ENCODE measurements at regions not wholly inside any gene's neighbourhood (a gene's known extent, or its start where the extent isn't known, plus 50 kb on each side); places are given as distances from the start of the nearest gene placed in this dataset.
"Not testable (repeated sequence)": the region's sequence is repeated elsewhere in the genome, so short reads cannot be mapped to it uniquely, and the experiment has no call there.

- no CpG with 5 or more reads among the region's 32 CpGs for WGBS, 2 donors (ENCODE audit: extremely low coverage in 2 of 2, insufficient read length in 2 of 2, insufficient replicate concordance in 1 of 2)
- H3K4me3 ChIP-seq (ENCODE audit: low read length in 2 of 2): peak overlapping the region; percentile 62 to 90
- not testable (repeated sequence) for H3K27me3 ChIP-seq (ENCODE audit: control insufficient read depth in 3 of 3, insufficient read depth in 3 of 3, low read depth in 1 of 3, low read length in 3 of 3); H2AK5ac ChIP-seq (ENCODE audit: low read depth, low read length); H3K36me3 ChIP-seq (replicated peaks in 1 of 2; ENCODE audit: control insufficient read depth in 2 of 2, insufficient read depth in 2 of 2, low read length in 2 of 2); H3K9me3 ChIP-seq (replicated peaks in 1 of 2; ENCODE audit: control insufficient read depth in 2 of 2, insufficient read depth in 1 of 2, low read depth in 1 of 2, low read length in 2 of 2); H4K91ac ChIP-seq (ENCODE audit: low read depth, low read length, poor library complexity); H3K79me1 ChIP-seq (ENCODE audit: low read depth, low read length); H3K14ac ChIP-seq (ENCODE audit: low read length); H3K23ac ChIP-seq (ENCODE audit: low read depth, low read length, poor library complexity); H2BK15ac ChIP-seq (ENCODE audit: low read length); H3K4me1 ChIP-seq (ENCODE audit: control insufficient read depth in 2 of 2, insufficient read depth in 1 of 2, low read depth in 1 of 2, low read length in 2 of 2); H2BK120ac ChIP-seq (ENCODE audit: low read depth, low read length); H3K27ac ChIP-seq (replicated peaks; ENCODE audit: low read length); H3K4ac ChIP-seq (ENCODE audit: low read length); H4K8ac ChIP-seq (ENCODE audit: low read depth, low read length); H2BK12ac ChIP-seq (ENCODE audit: low read length); H3K18ac ChIP-seq (ENCODE audit: low read length); H2BK5ac ChIP-seq (ENCODE audit: low read length)
- peak overlapping the region; percentile 98 for H2AFZ ChIP-seq (ENCODE audit: low read length)
- H3K4me2 ChIP-seq (ENCODE audit: insufficient read depth, low read length, poor library complexity, severe bottlenecking): peak overlapping the region; percentile 49
- H3K9ac ChIP-seq (ENCODE audit: low read depth, low read length, poor library complexity): peak overlapping the region; percentile 81
- DNase-seq (ENCODE audit: low spot score): peak; percentile 18
Observed at GRCh38 chr3:75434276-75434912, 229.7 kb upstream of the FRG2C start.

- H3K4ac ChIP-seq (ENCODE audit: low read length); H2BK120ac ChIP-seq (ENCODE audit: low read depth, low read length); H3K36me3 ChIP-seq (replicated peaks in 1 of 2; ENCODE audit: control insufficient read depth in 2 of 2, insufficient read depth in 2 of 2, low read length in 2 of 2); H4K91ac ChIP-seq (ENCODE audit: low read depth, low read length, poor library complexity); H3K79me1 ChIP-seq (ENCODE audit: low read depth, low read length); H3K14ac ChIP-seq (ENCODE audit: low read length); H3K4me1 ChIP-seq (ENCODE audit: control insufficient read depth in 2 of 2, insufficient read depth in 1 of 2, low read depth in 1 of 2, low read length in 2 of 2); H2BK5ac ChIP-seq (ENCODE audit: low read length); H3K27me3 ChIP-seq (ENCODE audit: control insufficient read depth in 3 of 3, insufficient read depth in 3 of 3, low read depth in 1 of 3, low read length in 3 of 3); H3K23ac ChIP-seq (ENCODE audit: low read depth, low read length, poor library complexity); H4K8ac ChIP-seq (ENCODE audit: low read depth, low read length); H2BK12ac ChIP-seq (ENCODE audit: low read length); H2AK5ac ChIP-seq (ENCODE audit: low read depth, low read length); H2BK15ac ChIP-seq (ENCODE audit: low read length); H3K9me3 ChIP-seq (replicated peaks in 1 of 2; ENCODE audit: control insufficient read depth in 2 of 2, insufficient read depth in 1 of 2, low read depth in 1 of 2, low read length in 2 of 2): not testable (repeated sequence)
- no CpG with 5 or more reads among the region's 73 CpGs for WGBS, 2 donors (ENCODE audit: extremely low coverage in 2 of 2, insufficient read length in 2 of 2, insufficient replicate concordance in 1 of 2)
- DNase-seq (ENCODE audit: low spot score): peak; percentile 96
- Histone ChIP-seq H3K9ac (ENCODE audit: low read depth, low read length, poor library complexity) (peak overlapping the region; percentile 53), H3K27ac (replicated peaks; ENCODE audit: low read length) (peak overlapping the region; percentile 84), H3K4me2 (ENCODE audit: insufficient read depth, low read length, poor library complexity, severe bottlenecking) (peak overlapping the region; percentile 32), H2AFZ (ENCODE audit: low read length) (peak overlapping the region; percentile 98), H3K18ac (ENCODE audit: low read length) (peak overlapping the region; percentile 64), H3K4me3 (ENCODE audit: low read length in 2 of 2) (peak overlapping the region; percentile 62 to 90)
Observed at GRCh38 chr3:75434913-75435793, 229.0 kb upstream of the FRG2C start.

GRCh38 chr3:75435794-75436400 lies 228.2 kb upstream of the FRG2C start:
- peak overlapping the region; percentile 98 for H2AFZ ChIP-seq (ENCODE audit: low read length)
- H4K8ac ChIP-seq (ENCODE audit: low read depth, low read length); H2BK12ac ChIP-seq (ENCODE audit: low read length); H3K36me3 ChIP-seq (replicated peaks in 1 of 2; ENCODE audit: control insufficient read depth in 2 of 2, insufficient read depth in 2 of 2, low read length in 2 of 2); H2BK120ac ChIP-seq (ENCODE audit: low read depth, low read length); H3K9me3 ChIP-seq (replicated peaks in 1 of 2; ENCODE audit: control insufficient read depth in 2 of 2, insufficient read depth in 1 of 2, low read depth in 1 of 2, low read length in 2 of 2); H2AK5ac ChIP-seq (ENCODE audit: low read depth, low read length); H3K79me1 ChIP-seq (ENCODE audit: low read depth, low read length); H3K4ac ChIP-seq (ENCODE audit: low read length); H3K4me1 ChIP-seq (ENCODE audit: control insufficient read depth in 2 of 2, insufficient read depth in 1 of 2, low read depth in 1 of 2, low read length in 2 of 2); H3K9ac ChIP-seq (ENCODE audit: low read depth, low read length, poor library complexity); H3K23ac ChIP-seq (ENCODE audit: low read depth, low read length, poor library complexity); H2BK5ac ChIP-seq (ENCODE audit: low read length); H3K27me3 ChIP-seq (ENCODE audit: control insufficient read depth in 3 of 3, insufficient read depth in 3 of 3, low read depth in 1 of 3, low read length in 3 of 3); H2BK15ac ChIP-seq (ENCODE audit: low read length); H3K14ac ChIP-seq (ENCODE audit: low read length): not testable (repeated sequence)
- peak overlapping the region; percentile 38 for H4K91ac ChIP-seq (ENCODE audit: low read depth, low read length, poor library complexity)
- peak; percentile 91 for DNase-seq (ENCODE audit: low spot score)
- H3K4me3 ChIP-seq (ENCODE audit: low read length in 2 of 2): peak overlapping the region; percentile 62 to 83
- peak overlapping the region; percentile 52 for H3K4me2 ChIP-seq (ENCODE audit: insufficient read depth, low read length, poor library complexity, severe bottlenecking)
- WGBS, 2 donors (ENCODE audit: extremely low coverage in 2 of 2, insufficient read length in 2 of 2, insufficient replicate concordance in 1 of 2): no CpG with 5 or more reads among the region's 38 CpGs
- peak overlapping the region; percentile 19 for H3K18ac ChIP-seq (ENCODE audit: low read length)
- H3K27ac ChIP-seq (replicated peaks; ENCODE audit: low read length): peak overlapping the region; percentile 82

- H2BK5ac ChIP-seq (ENCODE audit: low read length); H3K27me3 ChIP-seq (ENCODE audit: control insufficient read depth in 3 of 3, insufficient read depth in 3 of 3, low read depth in 1 of 3, low read length in 3 of 3); H2AFZ ChIP-seq (ENCODE audit: low read length); H3K4ac ChIP-seq (ENCODE audit: low read length); H2BK120ac ChIP-seq (ENCODE audit: low read depth, low read length); H3K4me2 ChIP-seq (ENCODE audit: insufficient read depth, low read length, poor library complexity, severe bottlenecking); H3K4me3 ChIP-seq (ENCODE audit: low read length in 2 of 2); H3K18ac ChIP-seq (ENCODE audit: low read length); H3K9ac ChIP-seq (ENCODE audit: low read depth, low read length, poor library complexity); H2BK15ac ChIP-seq (ENCODE audit: low read length); H3K36me3 ChIP-seq (replicated peaks in 1 of 2; ENCODE audit: control insufficient read depth in 2 of 2, insufficient read depth in 2 of 2, low read length in 2 of 2); H2AK5ac ChIP-seq (ENCODE audit: low read depth, low read length); H3K4me1 ChIP-seq (ENCODE audit: control insufficient read depth in 2 of 2, insufficient read depth in 1 of 2, low read depth in 1 of 2, low read length in 2 of 2); H3K23ac ChIP-seq (ENCODE audit: low read depth, low read length, poor library complexity); H2BK12ac ChIP-seq (ENCODE audit: low read length); H3K27ac ChIP-seq (replicated peaks; ENCODE audit: low read length); H3K14ac ChIP-seq (ENCODE audit: low read length); DNase-seq (ENCODE audit: low spot score); H4K8ac ChIP-seq (ENCODE audit: low read depth, low read length); H3K79me1 ChIP-seq (ENCODE audit: low read depth, low read length); H4K91ac ChIP-seq (ENCODE audit: low read depth, low read length, poor library complexity); H3K9me3 ChIP-seq (replicated peaks in 1 of 2; ENCODE audit: control insufficient read depth in 2 of 2, insufficient read depth in 1 of 2, low read depth in 1 of 2, low read length in 2 of 2): not testable (repeated sequence)
- WGBS, 2 donors (ENCODE audit: extremely low coverage in 2 of 2, insufficient read length in 2 of 2, insufficient replicate concordance in 1 of 2): no CpG with 5 or more reads among the region's 7 CpGs
Observed at GRCh38 chr3:75440986-75441385, 223.1 kb upstream of the FRG2C start.

All from neuronal stem cell (in vitro differentiated cells).